HG03025 (cell line): ENCODE measurements at regions not wholly inside any gene's neighbourhood (a gene's known extent, or its start where the extent isn't known, plus 50 kb on each side); places are given as distances from the start of the nearest gene placed in this dataset.

ENCODE experiments used
- ATAC-seq: cut with Tn5 transposase; IDR thresholded peaks from one replicate; pipeline ENCODE4 v1.9.1; 2021; ENCODE audit warnings: mild to moderate bottlenecking, moderate library complexity; ENCODE audit not compliant: unreplicated experiment, low FRiP score

- no peak for ATAC-seq
These were observed 210.7 kb upstream of the ATP2B1 start for GRCh38 chr12:89919241-89919906.

- ATAC-seq, result no peak
These were observed 209.7 kb upstream of the ATP2B1 start for GRCh38 chr12:89918172-89918846.

- ATAC-seq, result no peak
These were observed 201.1 kb upstream of the ATP2B1 start for GRCh38 chr12:89909753-89910152.

GRCh38 chr12:89907659-89908058, 199.0 kb upstream of the ATP2B1 start:
- no peak for ATAC-seq

- no peak for ATAC-seq
These were observed 198.2 kb upstream of the ATP2B1 start for GRCh38 chr12:89906824-89907223.

GRCh38 chr12:89906178-89906577, 197.5 kb upstream of the ATP2B1 start:
- ATAC-seq, result no peak

- ATAC-seq, result no peak
These were observed 193.4 kb upstream of the ATP2B1 start for GRCh38 chr12:89901906-89902642.

GRCh38 chr12:89901319-89901718, 192.7 kb upstream of the ATP2B1 start:
- no peak for ATAC-seq

- no peak for ATAC-seq
These were observed 191.0 kb upstream of the ATP2B1 start for GRCh38 chr12:89899651-89900050.

GRCh38 chr12:89895591-89895990, 187.0 kb upstream of the ATP2B1 start:
- no peak for ATAC-seq

GRCh38 chr12:89895101-89895500, 186.5 kb upstream of the ATP2B1 start:
- no peak for ATAC-seq

- no peak for ATAC-seq
These were observed 185.5 kb upstream of the ATP2B1 start for GRCh38 chr12:89893972-89894706.

GRCh38 chr12:89892436-89892835, 183.8 kb upstream of the ATP2B1 start:
- ATAC-seq, result no peak

- ATAC-seq, result no peak
These were observed 183.3 kb upstream of the ATP2B1 start for GRCh38 chr12:89891933-89892332.

GRCh38 chr12:89890161-89890560, 181.5 kb upstream of the ATP2B1 start:
- no peak for ATAC-seq

- ATAC-seq, result no peak
These were observed 180.4 kb upstream of the ATP2B1 start for GRCh38 chr12:89889062-89889461.

- no peak for ATAC-seq
These were observed 176.3 kb upstream of the ATP2B1 start for GRCh38 chr12:89884952-89885351.

- ATAC-seq, result no peak
These were observed 175.8 kb upstream of the ATP2B1 start for GRCh38 chr12:89884416-89884898.

- ATAC-seq, result no peak
These were observed 175.2 kb upstream of the ATP2B1 start for GRCh38 chr12:89883630-89884389.

GRCh38 chr12:89882792-89883191, 174.2 kb upstream of the ATP2B1 start:
- ATAC-seq, result no peak
